Uterus (tissue), 2 donors: ENCODE measurements at regions not wholly inside any gene's neighbourhood (a gene's known extent, or its start where the extent isn't known, plus 50 kb on each side); places are given as distances from the start of the nearest gene placed in this dataset.

Experiments
- POLR2A ChIP-seq, 2 donors: fragments of 450-650 bp; IDR thresholded peaks; one replicate each; pipeline ENCODE4 v1.6.1; 2016; ENCODE audit warnings: antibody characterized with exemption in 2 of 2, mild to moderate bottlenecking in 1 of 2, moderate library complexity in 1 of 2
- TF ChIP-seq, protein P1 (sequence below), 4 experiments: fragments of 200-600 bp in 2 of 4; fragments of 450-650 bp in 2 of 4; sonication (generic) in 2 of 4; IDR thresholded peaks; one replicate each; pipeline ENCODE4 v1.5.1; 2016 to 2019; ENCODE audit warnings: antibody characterized with exemption in 4 of 4, mild to moderate bottlenecking in 2 of 4, moderate library complexity in 1 of 4

DNA sequence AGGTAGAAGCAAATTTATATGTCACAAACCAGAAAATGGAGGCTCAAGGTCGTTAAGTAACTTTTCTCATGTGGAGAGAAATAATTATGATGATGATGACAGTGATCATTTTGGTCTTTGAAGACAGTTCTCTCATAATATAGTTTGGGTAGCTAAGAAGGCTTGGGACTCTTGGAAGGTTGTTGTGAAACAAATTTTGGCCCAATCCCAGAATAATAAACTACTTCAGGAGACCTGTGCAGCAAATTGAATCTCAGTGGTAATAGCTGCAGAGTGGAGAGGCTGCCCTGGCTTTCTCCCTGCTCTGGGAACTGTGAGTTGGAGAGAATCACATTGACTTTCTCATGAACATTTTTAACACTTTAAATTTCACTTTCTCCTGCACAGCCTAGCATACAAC lies 217.2 kb upstream of the BOD1L1 start:
- TF ChIP-seq, protein P1, sequence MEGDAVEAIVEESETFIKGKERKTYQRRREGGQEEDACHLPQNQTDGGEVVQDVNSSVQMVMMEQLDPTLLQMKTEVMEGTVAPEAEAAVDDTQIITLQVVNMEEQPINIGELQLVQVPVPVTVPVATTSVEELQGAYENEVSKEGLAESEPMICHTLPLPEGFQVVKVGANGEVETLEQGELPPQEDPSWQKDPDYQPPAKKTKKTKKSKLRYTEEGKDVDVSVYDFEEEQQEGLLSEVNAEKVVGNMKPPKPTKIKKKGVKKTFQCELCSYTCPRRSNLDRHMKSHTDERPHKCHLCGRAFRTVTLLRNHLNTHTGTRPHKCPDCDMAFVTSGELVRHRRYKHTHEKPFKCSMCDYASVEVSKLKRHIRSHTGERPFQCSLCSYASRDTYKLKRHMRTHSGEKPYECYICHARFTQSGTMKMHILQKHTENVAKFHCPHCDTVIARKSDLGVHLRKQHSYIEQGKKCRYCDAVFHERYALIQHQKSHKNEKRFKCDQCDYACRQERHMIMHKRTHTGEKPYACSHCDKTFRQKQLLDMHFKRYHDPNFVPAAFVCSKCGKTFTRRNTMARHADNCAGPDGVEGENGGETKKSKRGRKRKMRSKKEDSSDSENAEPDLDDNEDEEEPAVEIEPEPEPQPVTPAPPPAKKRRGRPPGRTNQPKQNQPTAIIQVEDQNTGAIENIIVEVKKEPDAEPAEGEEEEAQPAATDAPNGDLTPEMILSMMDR (IDR thresholded peaks at IDR 0.05), result no peak
- no peak for TF ChIP-seq POLR2A (IDR thresholded peaks at IDR 0.05)
